H1 (cell line): ENCODE measurements at regions not wholly inside any gene's neighbourhood (a gene's known extent, or its start where the extent isn't known, plus 50 kb on each side); places are given as distances from the start of the nearest gene placed in this dataset.

ENCODE experiments used
- CTCF ChIA-PET: fragments of 300-600 bp; sonication (Branson Sonifier 250); formaldehyde crosslinking; loops from one replicate; lab custom pipeline; 2021; ENCODE audit not compliant: partially characterized antibody; lab: Charles Lee
- POLR2A ChIA-PET: fragments of 300-600 bp; sonication (Branson Sonifier 250); formaldehyde crosslinking; loops from one replicate; lab custom pipeline; 2021; ENCODE audit warnings: inconsistent platforms; ENCODE audit not compliant: partially characterized antibody; lab: Charles Lee
- DNase-seq, 2 experiments: peaks; one replicate each; pipeline versions ENCODE4 v3.0.0 to v3.0.0-alpha.2; 2010 to 2022; ENCODE audit warnings: low spot score in 2 of 2, low read depth in 1 of 2, mixed read lengths in 1 of 2
- FAIRE-seq: peaks from 2 replicates; lab custom pipeline; 2011; peaks lifted over from hg19 to GRCh38; lab: Jason Lieb, UNC
- H2AFZ ChIP-seq: 2 replicates; pipeline ENCODE4 v1.8.1; 2012; ENCODE audit warnings: low read length, inconsistent platforms
- H2AK5ac ChIP-seq: 2 replicates; pipeline ENCODE4 v1.6.1; 2013; ENCODE audit warnings: low read depth, low read length
- H2BK120ac ChIP-seq: replicated peaks from 2 replicates; pipeline ENCODE3; 2013; ENCODE audit warnings: low read depth, low read length, inconsistent platforms
- H2BK12ac ChIP-seq: 2 replicates; pipeline ENCODE4 v1.6.1; 2013; ENCODE audit warnings: low read depth, low read length
- H2BK15ac ChIP-seq: 2 replicates; pipeline ENCODE4 v1.6.1; 2013; ENCODE audit warnings: low read length
- H2BK20ac ChIP-seq: 2 replicates; pipeline ENCODE4 v1.6.1; 2013; ENCODE audit warnings: low read length
- H2BK5ac ChIP-seq: 2 replicates; pipeline ENCODE4 v1.6.1; 2013; ENCODE audit warnings: low read depth, low read length
- H3K14ac ChIP-seq: 2 replicates; pipeline ENCODE4 v1.6.1; 2013; ENCODE audit warnings: inconsistent platforms; ENCODE audit not compliant: insufficient read length
- H3K18ac ChIP-seq: 2 replicates; pipeline ENCODE4 v1.6.1; 2013; ENCODE audit warnings: low read length; ENCODE audit errors: extremely low read depth
- H3K23ac ChIP-seq: 2 replicates; pipeline ENCODE4 v1.6.1; 2013; ENCODE audit warnings: inconsistent platforms; ENCODE audit not compliant: insufficient read length
- H3K23me2 ChIP-seq: 2 replicates; pipeline ENCODE4 v1.6.1; 2013; ENCODE audit warnings: low read depth, low read length
- H3K27ac ChIP-seq: 2 replicates; pipeline ENCODE4 v1.6.1; 2011; ENCODE audit warnings: low read depth, low read length, inconsistent platforms
- H3K27me3 ChIP-seq, 4 experiments: replicated peaks in 1 of 4; 1 replicate in 1 of 4; 2 replicates in 3 of 4; pipeline versions ENCODE4 v1.6.1 to v1.8.1; 2011 to 2013; ENCODE audit warnings: low read length in 3 of 4, mild to moderate bottlenecking in 3 of 4, inconsistent platforms in 2 of 4, mixed read lengths in 2 of 4, moderate library complexity in 1 of 4; ENCODE audit not compliant: control insufficient read depth in 3 of 4, insufficient read depth in 3 of 4; ENCODE audit errors: extremely low read depth in 1 of 4
- H3K36me3 ChIP-seq, 4 experiments: 2 replicates each; pipeline versions ENCODE4 v1.6.1 to v1.8.1; 2011 to 2013; ENCODE audit warnings: mild to moderate bottlenecking in 4 of 4, low read length in 3 of 4, moderate library complexity in 2 of 4, control low read depth in 1 of 4, inconsistent platforms in 1 of 4; ENCODE audit not compliant: insufficient read depth in 4 of 4, control insufficient read depth in 2 of 4
- H3K4ac ChIP-seq: replicated peaks from 2 replicates; pipeline ENCODE3; 2013; ENCODE audit warnings: low read length, low read depth, mixed read lengths, inconsistent platforms; ENCODE audit not compliant: insufficient read length
- H3K4me1 ChIP-seq, 4 experiments: replicated peaks in 1 of 4; 1 replicate in 1 of 4; 2 replicates in 3 of 4; pipeline versions ENCODE4 v1.6.1 to v1.8.1; 2011 to 2013; ENCODE audit warnings: low read length in 3 of 4, inconsistent platforms in 2 of 4, mixed read lengths in 1 of 4; ENCODE audit not compliant: insufficient read depth in 4 of 4, control insufficient read depth in 3 of 4
- H3K4me2 ChIP-seq, 2 experiments: 2 replicates each; pipeline versions ENCODE4 v1.6.1 to v1.8.1; 2011 to 2013; ENCODE audit warnings: low read depth in 2 of 2, low read length in 2 of 2, control low read depth in 1 of 2, inconsistent platforms in 1 of 2, mild to moderate bottlenecking in 1 of 2; ENCODE audit not compliant: insufficient read depth in 1 of 2
- H3K4me3 ChIP-seq, 4 experiments: fragments of 200-600, 300-600 bp in 1 of 4; sonication (generic), shearing (Covaris generic), sonication (Bioruptor Twin) in 1 of 4; 2 replicates each; pipeline versions ENCODE4 v1.5.1 to v1.8.1; 2011 to 2016; ENCODE audit warnings: low read length in 4 of 4, low read depth in 3 of 4, control low read depth in 2 of 4, inconsistent platforms in 2 of 4, mild to moderate bottlenecking in 2 of 4, mixed read lengths in 1 of 4, moderate library complexity in 1 of 4; ENCODE audit not compliant: insufficient read depth in 2 of 4; ENCODE audit errors: extremely low read depth in 1 of 4
- H3K56ac ChIP-seq: replicated peaks from 2 replicates; pipeline ENCODE3; 2013; ENCODE audit warnings: low read depth, mild to moderate bottlenecking, mixed read lengths, low read length, inconsistent platforms; ENCODE audit not compliant: insufficient read length
- H3K79me1 ChIP-seq: 2 replicates; pipeline ENCODE4 v1.6.1; 2013; ENCODE audit warnings: low read depth, low read length, control low read depth
- H3K79me2 ChIP-seq, 2 experiments: 2 replicates each; pipeline versions ENCODE4 v1.6.1 to v1.8.1; 2012 to 2013; ENCODE audit warnings: low read length in 2 of 2, mild to moderate bottlenecking in 2 of 2, inconsistent platforms in 1 of 2; ENCODE audit not compliant: insufficient read depth in 2 of 2, control insufficient read depth in 1 of 2
- H3K9ac ChIP-seq, 4 experiments: replicated peaks in 1 of 4; 1 replicate in 1 of 4; 2 replicates in 3 of 4; pipeline versions ENCODE4 v1.6.1 to v1.8.1; 2011 to 2013; ENCODE audit warnings: low read depth in 3 of 4, low read length in 3 of 4, control low read depth in 2 of 4, mild to moderate bottlenecking in 2 of 4, moderate library complexity in 2 of 4, inconsistent platforms in 1 of 4; ENCODE audit errors: extremely low read depth in 1 of 4
- H3K9me3 ChIP-seq, 2 experiments: 2 replicates each; pipeline versions ENCODE4 v1.6.1 to v1.8.1; 2012 to 2013; ENCODE audit warnings: mild to moderate bottlenecking in 2 of 2, moderate library complexity in 2 of 2, control low read depth in 1 of 2, inconsistent platforms in 1 of 2, low read depth in 1 of 2, low read length in 1 of 2, mixed read lengths in 1 of 2; ENCODE audit not compliant: insufficient read depth in 2 of 2
- H4K20me1 ChIP-seq, 2 experiments: replicated peaks in 1 of 2; 2 replicates each; pipeline versions ENCODE3 to v1.8.1; 2011 to 2013; ENCODE audit warnings: inconsistent platforms in 2 of 2, low read length in 2 of 2, mild to moderate bottlenecking in 1 of 2; ENCODE audit not compliant: insufficient read depth in 2 of 2, control insufficient read depth in 1 of 2
- H4K5ac ChIP-seq: 2 replicates; pipeline ENCODE4 v1.6.1; 2013; ENCODE audit warnings: low read length, low read depth, mixed read lengths, inconsistent platforms; ENCODE audit not compliant: insufficient read length
- H4K8ac ChIP-seq: 2 replicates; pipeline ENCODE4 v1.8.0; 2013; ENCODE audit warnings: mild to moderate bottlenecking, moderate library complexity, low read length, inconsistent platforms; ENCODE audit not compliant: insufficient read depth; ENCODE audit errors: extremely low read depth
- H4K91ac ChIP-seq: replicated peaks from 2 replicates; pipeline ENCODE3; 2013; ENCODE audit warnings: low read length, mixed read lengths, inconsistent platforms; ENCODE audit not compliant: insufficient read length
- CEBPB ChIP-seq: IDR thresholded peaks from 2 replicates; pipeline ENCODE4 v1.6.1; 2012; ENCODE audit warnings: low read depth, low read length
- YY1 ChIP-seq: IDR thresholded peaks from 2 replicates; pipeline ENCODE4 v1.6.1; 2011; ENCODE audit warnings: low read depth, mild to moderate bottlenecking, low read length
- WGBS, 2 experiments: shearing (Covaris generic) in 1 of 2; methylation state at CpG; one replicate each; pipeline versions ENCODE4 v1.1.6 to v1.1.7; 2013 to 2015; ENCODE audit warnings: low lambda C conversion rate in 2 of 2, mixed read lengths in 2 of 2, inconsistent platforms in 1 of 2, low coverage in 1 of 2, missing lambda C conversion rate in 1 of 2; ENCODE audit not compliant: insufficient replicate concordance in 2 of 2, insufficient coverage in 1 of 2, insufficient read length in 1 of 2; ENCODE audit errors: extremely low coverage in 1 of 2, missing lambda C conversion rate in 1 of 2; 5-methylcytosine and 5-hydroxymethylcytosine counted together

GRCh38 chr17:51427323-51427811 lies 167.0 kb downstream of the UTP18 start:
- H2BK120ac ChIP-seq = no peak overlapping the region
- no peaks in the 10 kb centered on the region for H3K79me1 ChIP-seq
- no peak overlapping the region for H4K91ac ChIP-seq
- H2AFZ ChIP-seq = no peak overlapping the region
- H3K27me3 ChIP-seq = no peaks in the 10 kb centered on the region
- no peak overlapping the region for H3K18ac ChIP-seq
- H4K20me1 ChIP-seq = no peaks in the 10 kb centered on the region
- no peak overlapping the region for H3K56ac ChIP-seq
- FAIRE-seq (no peak), DNase-seq (no peak)
- no peak overlapping the region for H4K8ac ChIP-seq
- H3K27ac ChIP-seq = no peak overlapping the region
- H2BK12ac ChIP-seq = no peak overlapping the region
- no peaks in the 10 kb centered on the region for H3K36me3 ChIP-seq
- no peak overlapping the region for H2BK5ac ChIP-seq
- no peak for TF ChIP-seq YY1
- 0 out of 2 replicates have a peak, but pooled peaks have one; percentile 9 for TF ChIP-seq CEBPB
- H3K4me1 ChIP-seq = peaks cover 0 to 3% (median 0%) of the 10 kb centered on the region in 4 experiments; a peak in 1 of 7 replicates
- no peak overlapping the region for H3K4me3 ChIP-seq
- peaks cover 6 to 10% of the 10 kb centered on the region in 2 experiments; a peak in 1 of 4 replicates for H3K9me3 ChIP-seq
- H3K9ac ChIP-seq = no peak overlapping the region
- H2BK20ac ChIP-seq = no peak overlapping the region
- ChIA-PET CTCF (interaction anchor here (0.6 kb wide), 1 partner anchor 112 kb away, joined by 3 read pairs; no protein-coding TSS in a partner anchor), POLR2A (no interaction called here)
- H3K4ac ChIP-seq = no peak overlapping the region
- no peak overlapping the region for H2AK5ac ChIP-seq
- H3K14ac ChIP-seq = no peak overlapping the region
- no peaks in the 10 kb centered on the region for H3K79me2 ChIP-seq
- no peak overlapping the region for H2BK15ac ChIP-seq
- no peaks in the 10 kb centered on the region for H3K23me2 ChIP-seq
- H3K4me2 ChIP-seq = no peak overlapping the region
- no peak overlapping the region for H4K5ac ChIP-seq
- 82% methylated on average over 7 of the region's 7 CpGs; no CpG with 5 or more reads in 1 of the 2 experiments for WGBS, 2 experiments
- no peak overlapping the region for H3K23ac ChIP-seq
